H1 (cell line): ENCODE measurements at regions not wholly inside any gene's neighbourhood (a gene's known extent, or its start where the extent isn't known, plus 50 kb on each side); places are given as distances from the start of the nearest gene placed in this dataset.

ENCODE experiments used
- CTCF ChIA-PET: fragments of 300-600 bp; sonication (Branson Sonifier 250); formaldehyde crosslinking; loops from one replicate; lab custom pipeline; 2021; ENCODE audit not compliant: partially characterized antibody; lab: Charles Lee
- POLR2A ChIA-PET: fragments of 300-600 bp; sonication (Branson Sonifier 250); formaldehyde crosslinking; loops from one replicate; lab custom pipeline; 2021; ENCODE audit warnings: inconsistent platforms; ENCODE audit not compliant: partially characterized antibody; lab: Charles Lee
- DNase-seq, 2 experiments: peaks; one replicate each; pipeline versions ENCODE4 v3.0.0 to v3.0.0-alpha.2; 2010 to 2022; ENCODE audit warnings: low spot score in 2 of 2, low read depth in 1 of 2, mixed read lengths in 1 of 2
- FAIRE-seq: peaks from 2 replicates; lab custom pipeline; 2011; peaks lifted over from hg19 to GRCh38; lab: Jason Lieb, UNC
- H2AFZ ChIP-seq: 2 replicates; pipeline ENCODE4 v1.8.1; 2012; ENCODE audit warnings: low read length, inconsistent platforms
- H2AK5ac ChIP-seq: 2 replicates; pipeline ENCODE4 v1.6.1; 2013; ENCODE audit warnings: low read depth, low read length
- H2BK120ac ChIP-seq: replicated peaks from 2 replicates; pipeline ENCODE3; 2013; ENCODE audit warnings: low read depth, low read length, inconsistent platforms
- H2BK12ac ChIP-seq: 2 replicates; pipeline ENCODE4 v1.6.1; 2013; ENCODE audit warnings: low read depth, low read length
- H2BK15ac ChIP-seq: 2 replicates; pipeline ENCODE4 v1.6.1; 2013; ENCODE audit warnings: low read length
- H2BK20ac ChIP-seq: 2 replicates; pipeline ENCODE4 v1.6.1; 2013; ENCODE audit warnings: low read length
- H2BK5ac ChIP-seq: 2 replicates; pipeline ENCODE4 v1.6.1; 2013; ENCODE audit warnings: low read depth, low read length
- H3K14ac ChIP-seq: 2 replicates; pipeline ENCODE4 v1.6.1; 2013; ENCODE audit warnings: inconsistent platforms; ENCODE audit not compliant: insufficient read length
- H3K18ac ChIP-seq: 2 replicates; pipeline ENCODE4 v1.6.1; 2013; ENCODE audit warnings: low read length; ENCODE audit errors: extremely low read depth
- H3K23ac ChIP-seq: 2 replicates; pipeline ENCODE4 v1.6.1; 2013; ENCODE audit warnings: inconsistent platforms; ENCODE audit not compliant: insufficient read length
- H3K23me2 ChIP-seq: 2 replicates; pipeline ENCODE4 v1.6.1; 2013; ENCODE audit warnings: low read depth, low read length
- H3K27ac ChIP-seq: 2 replicates; pipeline ENCODE4 v1.6.1; 2011; ENCODE audit warnings: low read depth, low read length, inconsistent platforms
- H3K27me3 ChIP-seq, 4 experiments: replicated peaks in 1 of 4; 1 replicate in 1 of 4; 2 replicates in 3 of 4; pipeline versions ENCODE4 v1.6.1 to v1.8.1; 2011 to 2013; ENCODE audit warnings: low read length in 3 of 4, mild to moderate bottlenecking in 3 of 4, inconsistent platforms in 2 of 4, mixed read lengths in 2 of 4, moderate library complexity in 1 of 4; ENCODE audit not compliant: control insufficient read depth in 3 of 4, insufficient read depth in 3 of 4; ENCODE audit errors: extremely low read depth in 1 of 4
- H3K36me3 ChIP-seq, 4 experiments: 2 replicates each; pipeline versions ENCODE4 v1.6.1 to v1.8.1; 2011 to 2013; ENCODE audit warnings: mild to moderate bottlenecking in 4 of 4, low read length in 3 of 4, moderate library complexity in 2 of 4, control low read depth in 1 of 4, inconsistent platforms in 1 of 4; ENCODE audit not compliant: insufficient read depth in 4 of 4, control insufficient read depth in 2 of 4
- H3K4ac ChIP-seq: replicated peaks from 2 replicates; pipeline ENCODE3; 2013; ENCODE audit warnings: low read length, low read depth, mixed read lengths, inconsistent platforms; ENCODE audit not compliant: insufficient read length
- H3K4me1 ChIP-seq, 4 experiments: replicated peaks in 1 of 4; 1 replicate in 1 of 4; 2 replicates in 3 of 4; pipeline versions ENCODE4 v1.6.1 to v1.8.1; 2011 to 2013; ENCODE audit warnings: low read length in 3 of 4, inconsistent platforms in 2 of 4, mixed read lengths in 1 of 4; ENCODE audit not compliant: insufficient read depth in 4 of 4, control insufficient read depth in 3 of 4
- H3K4me2 ChIP-seq, 2 experiments: 2 replicates each; pipeline versions ENCODE4 v1.6.1 to v1.8.1; 2011 to 2013; ENCODE audit warnings: low read depth in 2 of 2, low read length in 2 of 2, control low read depth in 1 of 2, inconsistent platforms in 1 of 2, mild to moderate bottlenecking in 1 of 2; ENCODE audit not compliant: insufficient read depth in 1 of 2
- H3K4me3 ChIP-seq, 4 experiments: fragments of 200-600, 300-600 bp in 1 of 4; sonication (generic), shearing (Covaris generic), sonication (Bioruptor Twin) in 1 of 4; 2 replicates each; pipeline versions ENCODE4 v1.5.1 to v1.8.1; 2011 to 2016; ENCODE audit warnings: low read length in 4 of 4, low read depth in 3 of 4, control low read depth in 2 of 4, inconsistent platforms in 2 of 4, mild to moderate bottlenecking in 2 of 4, mixed read lengths in 1 of 4, moderate library complexity in 1 of 4; ENCODE audit not compliant: insufficient read depth in 2 of 4; ENCODE audit errors: extremely low read depth in 1 of 4
- H3K56ac ChIP-seq: replicated peaks from 2 replicates; pipeline ENCODE3; 2013; ENCODE audit warnings: low read depth, mild to moderate bottlenecking, mixed read lengths, low read length, inconsistent platforms; ENCODE audit not compliant: insufficient read length
- H3K79me1 ChIP-seq: 2 replicates; pipeline ENCODE4 v1.6.1; 2013; ENCODE audit warnings: low read depth, low read length, control low read depth
- H3K79me2 ChIP-seq, 2 experiments: 2 replicates each; pipeline versions ENCODE4 v1.6.1 to v1.8.1; 2012 to 2013; ENCODE audit warnings: low read length in 2 of 2, mild to moderate bottlenecking in 2 of 2, inconsistent platforms in 1 of 2; ENCODE audit not compliant: insufficient read depth in 2 of 2, control insufficient read depth in 1 of 2
- H3K9ac ChIP-seq, 4 experiments: replicated peaks in 1 of 4; 1 replicate in 1 of 4; 2 replicates in 3 of 4; pipeline versions ENCODE4 v1.6.1 to v1.8.1; 2011 to 2013; ENCODE audit warnings: low read depth in 3 of 4, low read length in 3 of 4, control low read depth in 2 of 4, mild to moderate bottlenecking in 2 of 4, moderate library complexity in 2 of 4, inconsistent platforms in 1 of 4; ENCODE audit errors: extremely low read depth in 1 of 4
- H3K9me3 ChIP-seq, 2 experiments: 2 replicates each; pipeline versions ENCODE4 v1.6.1 to v1.8.1; 2012 to 2013; ENCODE audit warnings: mild to moderate bottlenecking in 2 of 2, moderate library complexity in 2 of 2, control low read depth in 1 of 2, inconsistent platforms in 1 of 2, low read depth in 1 of 2, low read length in 1 of 2, mixed read lengths in 1 of 2; ENCODE audit not compliant: insufficient read depth in 2 of 2
- H4K20me1 ChIP-seq, 2 experiments: replicated peaks in 1 of 2; 2 replicates each; pipeline versions ENCODE3 to v1.8.1; 2011 to 2013; ENCODE audit warnings: inconsistent platforms in 2 of 2, low read length in 2 of 2, mild to moderate bottlenecking in 1 of 2; ENCODE audit not compliant: insufficient read depth in 2 of 2, control insufficient read depth in 1 of 2
- H4K5ac ChIP-seq: 2 replicates; pipeline ENCODE4 v1.6.1; 2013; ENCODE audit warnings: low read length, low read depth, mixed read lengths, inconsistent platforms; ENCODE audit not compliant: insufficient read length
- H4K8ac ChIP-seq: 2 replicates; pipeline ENCODE4 v1.8.0; 2013; ENCODE audit warnings: mild to moderate bottlenecking, moderate library complexity, low read length, inconsistent platforms; ENCODE audit not compliant: insufficient read depth; ENCODE audit errors: extremely low read depth
- H4K91ac ChIP-seq: replicated peaks from 2 replicates; pipeline ENCODE3; 2013; ENCODE audit warnings: low read length, mixed read lengths, inconsistent platforms; ENCODE audit not compliant: insufficient read length
- BACH1 ChIP-seq: IDR thresholded peaks from 2 replicates; pipeline ENCODE4 v1.6.1; 2012; ENCODE audit warnings: low read length, improper control_type of control experiment
- GTF2F1 ChIP-seq: IDR thresholded peaks from 2 replicates; pipeline ENCODE4 v1.6.1; 2012; ENCODE audit warnings: low read depth, low read length, improper control_type of control experiment, borderline replicate concordance
- NRF1 ChIP-seq: IDR thresholded peaks from 2 replicates; pipeline ENCODE4 v1.6.1; 2011; ENCODE audit warnings: mild to moderate bottlenecking, low read depth, low read length, improper control_type of control experiment
- POLR2AphosphoS5 ChIP-seq: IDR thresholded peaks from 2 replicates; pipeline ENCODE4 v1.6.1; 2011; ENCODE audit warnings: low read depth, low read length
- WGBS, 2 experiments: shearing (Covaris generic) in 1 of 2; methylation state at CpG; one replicate each; pipeline versions ENCODE4 v1.1.6 to v1.1.7; 2013 to 2015; ENCODE audit warnings: low lambda C conversion rate in 2 of 2, mixed read lengths in 2 of 2, inconsistent platforms in 1 of 2, low coverage in 1 of 2, missing lambda C conversion rate in 1 of 2; ENCODE audit not compliant: insufficient replicate concordance in 2 of 2, insufficient coverage in 1 of 2, insufficient read length in 1 of 2; ENCODE audit errors: extremely low coverage in 1 of 2, missing lambda C conversion rate in 1 of 2; 5-methylcytosine and 5-hydroxymethylcytosine counted together

- Histone ChIP-seq H3K4me2 (no peak overlapping the region), H4K8ac (no peak overlapping the region), H2BK5ac (no peak overlapping the region), H3K4me3 (no peak overlapping the region), H3K79me2 (no peaks in the 10 kb centered on the region), H2BK20ac (no peak overlapping the region), H4K91ac (no peak overlapping the region), H3K4me1 (peaks cover 0 to 1% (median 0%) of the 10 kb centered on the region in 4 experiments; a peak in 2 of 7 replicates), H2AFZ (no peak overlapping the region), H2BK12ac (no peak overlapping the region), H3K27ac (no peak overlapping the region), H2BK120ac (no peak overlapping the region), H4K20me1 (no peaks in the 10 kb centered on the region), H3K9me3 (no peaks in the 10 kb centered on the region), H3K9ac (no peak overlapping the region), H2AK5ac (no peak overlapping the region), H3K14ac (no peak overlapping the region), H3K27me3 (no peaks in the 10 kb centered on the region), H3K36me3 (no peaks in the 10 kb centered on the region), H3K4ac (no peak overlapping the region), H3K23me2 (no peaks in the 10 kb centered on the region), H3K23ac (no peak overlapping the region), H3K56ac (no peak overlapping the region), H4K5ac (no peak overlapping the region), H3K18ac (no peak overlapping the region), H3K79me1 (no peaks in the 10 kb centered on the region), H2BK15ac (no peak overlapping the region)
- DNase-seq (no peak), FAIRE-seq (no peak)
- ChIA-PET POLR2A (interaction anchor here (0.6 kb wide), 1 partner anchor 425 kb away, joined by 4 read pairs; no protein-coding TSS in a partner anchor), CTCF (interaction anchor here (0.6 to 1.0 kb wide), 2 partner anchors 240 to 429 kb away, joined by 3 to 5 read pairs; no protein-coding TSS in a partner anchor)
- 67% methylated on average over 6 of the region's 6 CpGs; no CpG with 5 or more reads in 1 of the 2 experiments for WGBS, 2 experiments
- TF ChIP-seq POLR2AphosphoS5 (no peak), BACH1 (no peak), GTF2F1 (no peak), NRF1 (no peak)
Measured at GRCh38 chr13:40442826-40443225, 223.6 kb downstream of the FOXO1 start.
